GM21367 (cell line): ENCODE measurements at regions not wholly inside any gene's neighbourhood (a gene's known extent, or its start where the extent isn't known, plus 50 kb on each side); places are given as distances from the start of the nearest gene placed in this dataset.

ENCODE experiments used
- ATAC-seq: cut with Tn5 transposase; IDR thresholded peaks from one replicate; pipeline ENCODE4 v1.9.1; 2021; ENCODE audit not compliant: unreplicated experiment

DNA sequence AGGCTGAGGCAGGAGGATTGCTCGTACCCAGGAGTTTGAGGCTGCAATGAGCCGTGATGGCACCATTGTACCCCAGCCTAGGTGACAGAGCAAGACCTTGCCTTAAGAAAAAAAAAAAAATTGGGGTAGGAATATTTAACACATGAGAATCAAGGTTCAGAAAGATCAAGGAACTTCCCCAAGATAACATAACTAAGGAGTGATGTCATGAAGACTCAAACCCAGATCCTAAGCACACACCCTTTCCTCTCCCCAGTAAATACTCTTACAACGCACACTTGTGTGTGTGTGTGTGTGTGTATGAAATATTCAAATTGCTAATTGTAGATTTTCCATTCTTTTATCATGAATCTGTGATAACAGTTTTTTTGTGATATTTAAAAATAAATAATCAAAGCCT is 90.6 kb upstream of the NUDT4 start:
- no peak for ATAC-seq

DNA sequence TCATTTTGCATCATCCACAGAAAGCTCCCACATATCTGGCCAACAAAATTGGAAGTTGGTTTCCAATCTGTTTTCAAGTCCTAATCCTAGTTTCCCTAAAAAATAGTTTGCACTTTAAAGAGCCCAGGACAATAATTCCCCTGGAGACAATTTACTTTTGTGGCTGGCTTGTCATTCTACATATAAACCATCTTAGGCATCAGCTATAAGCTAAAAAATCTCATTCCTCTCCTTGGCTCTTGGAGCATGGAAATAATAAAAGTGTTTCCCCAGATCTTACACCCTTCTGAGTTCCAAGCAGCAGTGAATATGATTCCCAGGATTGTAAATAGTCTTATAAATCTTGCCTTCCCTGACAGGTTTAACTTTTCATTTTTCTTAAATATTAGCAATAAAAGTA is 89.1 kb upstream of the NUDT4 start:
- no peak for ATAC-seq

DNA sequence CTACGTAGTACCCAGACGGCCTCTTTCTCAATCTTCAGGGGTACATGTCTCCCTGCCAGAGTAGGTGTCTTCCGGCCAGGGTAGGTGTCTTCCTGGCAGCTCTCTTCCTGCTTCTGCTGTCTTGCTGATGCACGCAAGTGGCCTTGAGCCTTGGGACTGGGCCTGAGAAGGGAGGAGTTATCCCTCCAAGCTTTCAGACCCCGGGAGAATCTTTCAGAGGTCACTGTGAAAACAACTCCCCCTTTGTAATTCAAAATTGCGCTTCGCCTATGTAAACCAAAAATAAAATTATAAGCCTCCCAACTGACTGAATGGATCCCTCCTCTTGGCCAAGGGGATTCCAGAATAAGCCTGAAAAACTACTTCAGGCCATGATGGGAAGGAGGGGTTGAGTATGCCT is 87.3 kb upstream of the NUDT4 start:
- ATAC-seq, result no peak

DNA sequence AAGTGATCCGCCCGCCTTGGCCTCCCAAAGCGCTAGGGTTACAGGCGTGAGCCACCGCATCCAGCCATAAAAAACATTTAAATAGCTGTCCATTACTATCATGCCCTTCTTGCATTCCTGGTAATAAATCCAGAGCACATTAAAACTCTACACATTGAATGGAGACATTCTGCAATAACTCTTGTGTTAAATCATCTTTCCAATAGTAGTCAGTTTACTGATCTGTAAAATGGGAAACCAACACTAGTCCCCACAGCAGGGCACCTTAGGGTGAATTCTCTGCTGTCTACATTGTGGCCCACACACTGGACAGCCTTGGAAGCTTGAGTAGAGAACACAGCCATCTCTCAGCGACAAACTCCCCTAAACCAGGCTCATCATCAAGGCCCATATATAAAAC is 85.5 kb upstream of the NUDT4 start:
- ATAC-seq, result no peak

DNA sequence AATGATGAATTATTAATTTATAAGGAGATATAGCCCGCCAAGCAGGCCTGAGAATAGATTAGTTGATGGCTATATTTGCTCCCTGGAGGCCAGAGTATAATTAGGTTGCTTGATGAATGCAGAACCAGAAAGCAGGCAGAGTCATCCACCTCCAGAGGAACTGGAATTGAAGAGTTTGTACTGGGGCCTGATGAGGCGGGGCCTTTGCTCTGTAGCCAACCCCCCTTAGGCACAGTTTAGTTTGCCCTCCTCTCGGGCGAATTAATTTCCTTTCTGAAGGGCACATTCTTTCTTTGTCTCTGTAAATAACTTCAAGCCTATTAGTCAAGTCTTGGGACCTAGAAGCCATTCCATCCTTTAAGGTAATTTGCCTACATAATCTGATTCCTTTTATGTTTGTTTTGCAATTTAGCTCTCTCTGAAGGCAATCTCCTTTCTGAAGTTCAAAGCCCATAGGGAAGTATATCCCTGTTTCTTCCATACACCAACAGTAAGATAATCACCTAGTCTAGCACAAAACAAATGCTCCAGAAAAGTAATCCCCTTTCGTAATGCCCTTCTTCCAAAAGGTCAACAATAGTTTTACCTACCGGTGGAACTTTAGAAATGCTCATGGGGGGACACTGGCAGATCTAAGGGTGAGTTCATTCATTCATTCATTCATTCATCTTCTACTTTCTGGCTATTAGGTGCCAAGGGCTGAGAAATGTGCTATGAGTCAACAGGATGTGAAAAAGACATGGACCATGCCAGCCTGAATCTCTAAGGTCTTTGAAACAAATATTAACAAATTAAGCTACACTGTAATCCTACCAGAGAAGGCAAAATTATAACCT is 84.8 kb upstream of the NUDT4 start:
- no peak for ATAC-seq

DNA sequence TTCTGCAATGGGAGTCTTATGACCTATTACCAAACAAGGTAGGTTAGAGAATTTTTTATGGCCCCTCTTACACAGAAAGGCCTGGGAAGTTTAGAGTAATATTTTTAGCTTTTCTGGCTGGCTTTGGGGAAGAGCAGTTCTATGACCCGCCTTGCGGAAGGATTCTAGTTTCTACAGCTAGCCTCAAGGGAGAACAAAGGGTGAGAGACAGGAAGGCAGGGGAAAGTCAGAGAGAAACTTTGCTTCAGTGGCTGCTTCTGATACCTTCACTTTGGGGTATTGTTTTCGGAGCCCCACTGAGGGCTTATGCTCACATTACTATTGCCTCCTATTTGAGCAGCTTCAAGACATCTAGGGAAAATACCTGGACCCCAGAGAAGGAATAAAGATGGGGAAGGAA is 80.7 kb upstream of the NUDT4 start:
- ATAC-seq, result peak; percentile 75

DNA sequence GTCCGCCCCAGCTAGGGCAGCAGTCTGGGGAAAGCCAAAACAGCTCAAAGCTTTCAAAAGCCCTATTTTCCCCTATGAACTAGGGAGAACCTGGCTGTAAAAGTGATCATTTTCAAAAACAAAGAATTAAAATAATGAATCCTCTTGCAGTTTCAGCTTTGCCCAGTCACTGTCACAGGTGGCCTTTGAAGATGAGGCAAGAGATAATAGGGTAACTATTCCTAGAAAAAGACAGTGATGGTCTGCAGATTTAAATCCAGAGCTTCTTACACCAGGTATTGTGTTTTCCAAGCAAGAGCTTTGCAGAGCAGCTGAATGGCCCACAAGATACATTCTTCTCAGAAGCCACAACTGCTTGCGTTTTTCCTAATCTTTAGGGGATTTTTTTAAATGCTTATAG is 80.2 kb upstream of the NUDT4 start:
- peak; percentile 10 for ATAC-seq

DNA sequence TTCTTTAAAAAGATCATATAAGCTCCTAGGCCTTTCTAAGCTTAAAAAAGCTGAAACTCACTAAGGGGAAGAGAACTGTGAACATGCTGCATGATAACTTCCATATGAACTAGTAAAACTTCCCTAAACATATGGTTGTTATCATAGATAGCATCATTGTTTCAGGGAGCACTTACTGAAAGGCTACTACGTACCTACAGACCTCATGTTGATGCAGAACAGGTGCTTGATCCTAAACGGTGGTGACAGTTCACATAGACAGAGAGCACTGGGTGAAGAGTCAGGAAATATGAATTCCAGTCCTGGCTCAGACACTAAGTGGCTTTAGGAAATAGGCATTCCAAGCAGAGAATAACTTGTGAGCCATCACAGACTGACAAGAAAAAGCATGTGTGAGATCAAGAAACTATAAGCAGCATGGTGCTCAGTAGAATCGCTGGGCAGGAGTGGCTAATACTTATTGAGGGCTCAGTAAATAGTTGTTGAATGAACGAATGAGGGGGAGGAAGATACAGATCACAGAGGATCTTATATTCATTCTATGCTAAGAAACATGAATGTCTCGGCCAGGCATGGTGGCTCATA is 78.4 kb upstream of the NUDT4 start:
- no peak for ATAC-seq

DNA sequence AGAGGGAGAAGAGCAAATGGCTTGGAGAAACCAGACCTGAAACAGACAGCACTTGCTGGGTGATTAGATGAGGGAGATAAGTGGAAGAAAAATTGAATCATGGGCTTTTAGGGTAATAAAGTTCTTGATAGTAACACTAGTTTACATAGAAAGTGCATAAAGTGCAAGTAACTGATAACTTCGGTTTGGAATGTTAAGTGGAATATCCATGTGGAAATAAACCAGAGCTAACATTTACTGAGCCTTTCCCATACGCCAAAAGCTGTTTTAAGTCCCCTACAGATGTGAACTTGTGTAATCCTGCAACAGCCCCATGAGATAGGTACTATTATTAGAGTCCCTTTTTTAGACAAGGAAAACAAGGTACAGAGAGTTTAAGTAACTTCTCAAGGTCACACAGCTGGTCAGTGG is 77.1 kb upstream of the NUDT4 start:
- no peak for ATAC-seq

DNA sequence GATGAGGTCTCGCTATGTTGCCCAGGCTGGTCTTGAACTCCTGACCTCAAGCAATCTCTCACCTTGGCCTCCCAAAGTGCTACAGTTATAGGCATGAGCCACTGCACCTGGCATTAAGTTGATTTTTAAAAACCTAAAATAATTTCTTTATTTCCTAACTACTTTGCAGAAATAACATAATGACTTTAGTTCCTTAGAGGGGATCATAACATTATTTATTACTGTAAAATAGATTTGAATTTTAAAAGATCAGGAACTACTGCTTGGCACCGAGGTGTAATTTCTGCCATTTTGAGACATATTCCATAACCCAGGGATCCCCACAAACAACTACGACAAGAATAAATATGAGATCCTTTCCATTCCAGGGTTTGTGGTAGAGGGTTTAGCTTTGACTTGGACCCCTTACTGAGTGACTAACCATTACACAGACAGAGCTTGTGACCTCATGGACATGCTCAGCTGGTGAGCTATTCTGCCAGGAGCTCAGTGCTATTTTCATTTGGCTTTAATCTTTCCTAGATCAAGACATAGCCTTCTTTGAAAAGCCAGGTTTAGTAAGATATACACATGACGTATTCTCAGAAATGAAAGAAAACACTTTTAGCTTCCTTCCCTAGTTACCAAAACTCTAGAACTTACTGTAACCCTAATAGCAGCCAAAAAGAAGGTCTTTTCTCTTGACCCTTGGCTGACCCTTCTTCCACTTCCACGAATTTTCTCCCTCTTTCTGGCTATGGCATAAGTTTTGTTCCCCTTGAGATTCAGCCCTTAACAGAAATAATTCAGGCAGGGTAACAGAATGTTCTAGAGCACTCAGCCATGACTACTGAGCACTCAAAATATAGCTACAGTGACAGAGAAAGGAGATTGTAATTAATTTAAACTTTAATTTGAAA is 75.1 kb upstream of the NUDT4 start:
- ATAC-seq, result no peak

DNA sequence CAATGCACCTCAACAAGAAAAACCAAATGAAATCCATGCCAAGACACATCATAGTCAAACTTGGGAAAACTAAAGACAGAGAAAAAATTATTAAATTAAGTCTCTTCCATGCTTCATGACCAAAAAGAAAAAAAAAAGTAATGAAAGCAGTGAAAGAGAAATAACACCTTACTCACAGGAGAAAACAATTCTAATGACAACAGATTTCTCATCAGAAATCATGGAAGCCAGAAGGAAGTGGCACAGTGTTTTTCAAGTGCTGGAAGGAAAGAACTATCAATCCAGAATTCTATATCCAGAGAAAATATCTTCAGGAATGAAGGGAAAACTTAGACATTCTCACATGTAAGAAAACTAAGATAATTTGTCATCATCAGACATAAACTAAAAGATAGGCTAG is 71.1 kb upstream of the NUDT4 start:
- ATAC-seq, result no peak

DNA sequence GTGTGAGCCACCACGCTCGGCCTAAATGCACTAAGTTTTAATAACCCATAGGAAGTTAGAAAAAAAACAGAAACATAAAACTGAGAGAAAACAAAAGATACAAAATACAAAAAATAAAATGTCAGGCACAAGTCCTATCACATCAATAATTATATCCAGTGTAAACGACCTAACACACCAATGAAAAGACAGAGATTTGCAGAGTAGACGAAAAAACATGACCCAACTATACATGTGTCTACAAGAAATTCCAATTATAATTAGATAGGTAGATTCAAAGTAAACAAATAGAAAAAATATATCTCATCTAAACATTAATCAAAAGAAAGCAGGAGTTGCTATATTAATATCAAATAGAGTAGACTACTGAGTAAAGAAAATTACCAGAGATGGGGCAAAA is 69.4 kb upstream of the NUDT4 start:
- no peak for ATAC-seq

DNA sequence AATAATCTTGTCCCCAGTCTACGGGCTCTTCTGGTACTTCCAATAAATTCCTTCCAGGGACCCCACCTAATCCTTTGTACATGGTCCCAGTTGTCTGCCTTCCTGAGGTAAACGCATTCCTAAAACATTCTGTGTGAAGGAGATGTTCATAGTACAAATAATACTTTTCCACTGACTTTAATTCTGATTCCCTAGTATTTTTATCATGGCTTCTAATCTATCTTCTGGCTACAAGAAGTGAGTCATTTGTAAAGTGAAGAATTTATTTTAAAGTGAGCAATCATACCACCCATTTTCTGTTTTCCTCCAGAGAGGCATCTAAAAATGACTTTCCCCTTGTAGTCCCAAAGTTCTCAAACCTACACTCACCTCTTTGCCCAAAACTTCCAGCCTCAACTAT is 65.9 kb upstream of the NUDT4 start:
- no peak for ATAC-seq

DNA sequence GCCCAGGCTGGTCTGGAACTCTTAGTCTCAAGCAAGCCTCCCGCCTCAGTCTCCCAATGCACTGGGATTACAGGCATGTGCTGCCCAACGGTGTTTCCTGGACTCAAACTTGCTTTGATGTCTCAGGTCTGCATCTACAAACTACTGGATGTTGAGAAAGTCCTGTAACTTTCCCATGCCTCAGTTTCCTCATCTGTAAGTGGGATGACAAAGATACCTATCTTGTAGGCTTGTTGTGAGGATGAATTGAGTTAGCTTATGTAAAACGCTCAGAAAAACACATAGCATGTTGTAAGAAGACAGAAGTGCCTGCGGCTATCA is 63.6 kb upstream of the NUDT4 start:
- no peak for ATAC-seq

DNA sequence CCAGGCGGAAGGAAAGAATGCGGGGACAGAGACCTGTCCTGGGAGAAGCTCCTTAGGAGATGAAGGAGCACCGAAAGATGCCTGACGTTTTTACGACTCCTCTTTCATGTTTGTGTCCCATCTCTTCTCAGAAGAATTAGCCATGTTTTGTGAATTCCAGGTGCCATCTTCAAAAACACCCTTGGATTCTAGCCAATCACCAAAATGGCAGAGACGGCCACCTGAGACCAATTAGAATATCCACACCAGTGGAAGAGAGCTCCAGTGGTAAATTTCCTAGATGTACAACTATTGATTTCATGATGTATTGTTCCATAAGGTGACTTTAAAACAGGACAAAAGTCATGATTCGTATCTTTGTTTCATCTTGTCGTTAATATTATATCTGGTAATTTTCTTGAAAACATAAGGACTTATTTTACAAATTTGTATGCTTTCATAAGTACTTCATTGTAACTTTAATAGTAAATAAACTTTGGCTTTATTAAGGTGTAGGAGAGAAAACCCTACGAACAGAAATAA is 62.3 kb upstream of the NUDT4 start:
- no peak for ATAC-seq

DNA sequence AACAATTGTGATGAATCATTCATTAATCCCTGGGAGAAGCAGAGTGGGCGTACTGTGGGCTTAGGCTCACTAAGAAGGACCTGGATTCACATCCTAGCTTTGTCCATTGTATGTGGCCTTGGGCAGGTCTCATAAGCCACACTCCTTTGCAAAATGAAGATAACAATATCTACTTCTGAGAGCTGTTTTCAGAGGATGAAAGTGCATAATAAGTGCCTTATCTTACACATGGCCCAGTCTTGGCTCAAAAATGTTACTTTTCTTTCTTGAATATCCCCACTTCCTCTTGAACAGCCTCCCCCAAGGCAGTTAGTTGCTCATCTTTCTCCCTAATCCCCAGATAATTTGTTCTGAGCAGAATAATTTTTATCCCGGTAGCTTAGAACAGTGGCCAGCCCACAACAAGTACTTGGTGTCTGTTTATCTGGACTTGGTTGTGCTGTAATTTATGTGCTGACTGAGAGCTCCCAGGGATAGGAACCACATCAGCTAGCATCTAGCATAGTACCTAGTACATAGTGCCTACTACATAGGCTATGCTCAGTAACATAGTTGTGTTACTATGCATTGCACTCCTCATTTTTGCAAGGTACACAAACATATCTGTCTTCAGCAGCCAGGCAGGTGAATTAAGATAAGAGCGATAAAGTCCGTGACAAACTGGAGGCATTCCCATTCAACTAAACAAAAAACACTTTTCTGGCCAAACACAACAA is 61.7 kb upstream of the NUDT4 start:
- no peak for ATAC-seq

DNA sequence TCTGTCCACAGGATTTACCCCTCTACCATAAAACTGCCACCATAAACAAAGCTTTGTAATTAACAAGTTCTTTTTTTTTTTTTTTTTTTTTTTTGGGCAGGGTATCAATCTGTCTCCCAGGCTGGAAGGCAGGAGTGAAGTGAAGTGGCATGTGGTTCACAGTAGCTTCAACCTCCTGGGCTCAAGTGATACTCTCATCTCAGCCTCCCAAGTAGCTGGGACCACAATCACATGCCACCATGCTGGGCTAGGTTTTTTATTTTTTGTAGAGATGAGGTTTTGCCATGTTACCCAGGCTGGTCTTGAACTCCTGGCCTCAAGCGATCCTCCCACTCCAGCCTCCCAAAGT is 61.1 kb upstream of the NUDT4 start:
- no peak for ATAC-seq

DNA sequence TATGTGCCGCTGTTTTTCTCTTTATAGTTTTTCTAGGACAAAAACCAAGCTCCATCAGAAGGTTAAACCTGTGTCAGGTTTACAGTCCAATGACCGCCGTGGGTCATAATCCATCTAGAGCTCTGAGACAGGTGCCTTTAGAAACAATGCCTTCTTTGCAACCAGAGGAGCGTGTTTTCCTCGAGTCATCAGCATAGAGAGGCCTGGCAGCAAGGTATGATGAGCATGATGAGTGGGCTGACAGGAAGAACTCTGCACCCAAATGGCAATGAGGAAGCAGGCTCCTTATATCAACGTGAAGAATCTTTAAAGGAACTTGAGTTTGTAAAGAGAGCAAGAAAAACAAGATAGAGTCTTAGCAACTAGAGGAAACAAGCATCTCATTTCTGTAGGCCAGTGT is 60.5 kb upstream of the NUDT4 start:
- no peak for ATAC-seq

DNA sequence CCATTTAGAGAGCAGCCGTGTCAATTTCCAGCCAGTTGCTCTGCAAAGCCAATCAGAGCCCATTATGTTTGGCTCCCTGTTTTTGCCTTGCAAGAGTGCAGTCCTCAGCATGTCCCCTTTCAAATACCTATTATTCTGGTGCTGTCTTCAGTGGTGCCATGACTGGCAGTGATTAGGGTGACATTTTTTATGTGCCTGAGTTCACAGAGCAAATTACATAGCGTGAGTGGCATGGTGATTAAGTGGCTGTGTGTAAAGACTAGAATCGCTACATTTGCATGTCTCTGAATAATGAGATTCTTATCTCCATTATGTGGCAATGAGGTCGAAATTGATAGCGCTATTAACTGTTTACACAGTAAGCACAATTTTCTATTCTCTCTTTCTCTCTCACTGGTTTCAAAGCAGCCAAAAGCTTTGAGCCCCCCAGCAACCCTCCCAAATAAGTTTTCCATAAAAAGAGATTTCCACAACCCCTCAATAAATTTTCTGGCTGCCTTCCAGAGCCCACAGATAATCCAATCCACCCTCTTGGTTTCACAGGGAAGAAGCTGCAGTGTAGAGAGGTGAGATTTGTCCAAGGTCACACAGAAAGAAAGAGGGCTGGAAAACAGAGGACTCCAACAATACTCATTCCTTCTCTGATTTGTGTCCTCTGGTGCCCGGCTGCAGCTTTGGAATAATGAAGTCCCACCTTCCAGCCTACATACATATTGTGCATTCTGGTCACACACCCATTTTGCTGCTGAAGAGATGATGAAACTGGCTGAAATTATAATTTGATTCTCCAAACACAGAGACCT is 58.8 kb upstream of the NUDT4 start:
- ATAC-seq, result no peak

DNA sequence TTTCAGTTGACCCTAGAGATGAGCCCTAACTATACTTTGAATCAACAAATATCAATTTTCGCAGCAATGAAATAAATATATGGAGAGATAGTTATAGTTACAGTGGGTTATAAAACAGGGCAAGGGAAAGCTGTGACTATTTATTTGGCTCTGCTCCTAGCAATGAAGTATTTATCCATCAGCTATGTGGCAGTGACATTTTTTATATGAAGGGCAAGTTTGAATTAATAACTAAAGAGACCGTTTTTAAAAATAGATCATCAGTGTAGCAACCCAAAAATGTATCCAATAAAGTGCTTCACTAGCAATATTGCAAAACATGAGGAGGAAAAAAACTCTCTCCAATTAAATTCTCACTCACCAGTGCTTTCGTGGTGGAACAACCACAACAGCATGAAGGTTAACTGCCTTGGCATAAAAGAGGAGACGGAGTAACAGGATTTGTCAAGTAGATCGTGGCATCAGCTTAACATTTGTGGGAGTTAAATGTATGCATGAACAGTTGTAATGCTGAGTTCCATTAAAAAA is 58.1 kb upstream of the NUDT4 start:
- ATAC-seq, result no peak
